Left hindlimb (tissue), 1 donor: ENCODE measurements at regions not wholly inside any gene's neighbourhood (a gene's known extent, or its start where the extent isn't known, plus 50 kb on each side); places are given as distances from the start of the nearest gene placed in this dataset.
"Not testable (repeated sequence)": the region's sequence is repeated elsewhere in the genome, so short reads cannot be mapped to it uniquely, and the experiment has no call there.

Experiments used
- DNase-seq: peaks from one replicate; pipeline ENCODE4 v3.0.0-alpha.2; 2018

GRCh38 chr16:55017321-55017720 is 86.7 kb downstream of the IRX5 start:
- DNase-seq = no peak

DNA sequence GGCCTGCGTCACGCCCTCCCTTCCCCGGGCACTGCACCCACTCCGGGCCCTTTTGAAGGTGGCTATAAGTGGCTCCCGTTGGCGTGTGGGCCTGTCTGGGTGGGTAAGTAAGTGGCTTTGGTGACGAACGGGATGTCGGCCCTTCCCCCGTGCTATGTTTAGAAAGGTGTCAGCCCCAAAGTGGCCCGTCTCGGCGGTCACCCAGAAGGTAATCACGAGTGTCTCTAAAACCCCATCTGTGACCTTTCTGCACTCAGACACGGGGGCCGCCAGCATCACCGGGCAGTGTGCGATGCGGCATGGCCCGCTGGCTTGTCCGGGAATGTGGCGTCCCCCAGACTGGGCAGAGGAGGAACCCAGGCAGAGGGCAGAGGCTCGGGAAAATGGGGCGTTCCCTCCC is 88.2 kb downstream of the IRX5 start:
- DNase-seq = no peak

DNA sequence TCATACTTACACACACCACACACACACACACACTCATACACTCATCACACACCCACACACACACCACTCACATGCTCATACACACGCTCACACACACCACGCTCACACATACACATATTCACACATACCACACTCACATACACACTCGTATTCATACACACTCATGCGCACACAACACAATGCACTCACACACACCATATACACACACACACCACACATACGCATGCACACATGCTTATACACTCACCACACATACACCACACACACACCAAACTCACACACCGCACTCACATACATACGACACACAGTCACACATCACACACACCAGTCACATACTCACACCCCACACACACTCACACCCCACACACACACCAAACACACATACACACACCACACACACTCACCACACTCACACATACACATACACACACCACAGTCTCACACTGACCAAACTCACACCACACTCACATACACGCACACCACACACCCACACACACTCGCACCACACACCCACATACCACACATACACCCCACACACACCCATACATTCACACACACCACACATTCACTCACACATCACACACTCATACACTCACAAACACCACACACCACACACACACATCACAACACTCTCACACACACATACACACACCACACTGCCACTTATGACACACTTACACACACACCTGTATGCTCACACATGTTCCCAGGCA is 88.9 kb downstream of the IRX5 start:
- DNase-seq = no peak

GRCh38 chr16:55021595-55022475 is 91.2 kb downstream of the IRX5 start:
- peak; percentile 52 for DNase-seq

DNA sequence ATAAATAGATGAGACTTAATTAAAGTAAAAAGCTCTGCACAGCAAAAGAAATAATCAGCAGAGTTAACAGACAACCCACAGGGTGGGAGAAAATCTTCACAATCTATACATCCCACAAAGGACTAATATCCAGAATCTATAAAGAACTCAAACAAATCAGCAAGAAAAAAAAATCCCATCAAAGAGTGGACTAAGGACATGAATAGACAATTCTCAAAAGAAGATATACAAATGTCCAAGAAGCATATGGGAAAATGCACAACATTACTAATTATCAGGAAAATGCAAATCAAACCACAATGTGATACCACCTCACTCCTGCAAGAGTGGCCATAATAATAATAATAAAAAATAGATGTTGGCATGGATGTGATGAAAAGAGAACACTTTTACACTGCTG is 96.6 kb downstream of the IRX5 start:
- not testable (repeated sequence) for DNase-seq

GRCh38 chr16:55029509-55029908 is 98.8 kb downstream of the IRX5 start:
- no peak for DNase-seq

GRCh38 chr16:55030944-55031343 is 100.3 kb downstream of the IRX5 start:
- DNase-seq = no peak

DNA sequence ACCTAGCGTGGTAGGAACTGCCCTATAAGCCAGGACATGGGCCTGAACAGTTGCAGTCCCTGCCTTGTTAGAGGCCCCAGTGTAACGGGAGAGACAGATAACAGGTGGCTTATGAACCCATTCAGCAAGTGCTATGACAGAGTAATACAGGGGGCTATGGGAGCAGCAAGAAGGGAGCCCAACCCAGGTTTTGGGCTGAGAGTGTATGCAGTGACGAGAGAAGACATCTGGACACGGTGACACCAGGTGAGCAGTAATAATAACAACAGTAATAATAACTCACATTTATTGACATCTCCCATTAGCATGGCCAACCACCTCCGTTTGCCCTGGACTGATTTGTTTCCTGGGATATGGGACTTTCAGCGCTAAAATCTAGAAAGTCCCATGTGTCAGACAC is 100.8 kb downstream of the IRX5 start:
- DNase-seq = no peak

DNA sequence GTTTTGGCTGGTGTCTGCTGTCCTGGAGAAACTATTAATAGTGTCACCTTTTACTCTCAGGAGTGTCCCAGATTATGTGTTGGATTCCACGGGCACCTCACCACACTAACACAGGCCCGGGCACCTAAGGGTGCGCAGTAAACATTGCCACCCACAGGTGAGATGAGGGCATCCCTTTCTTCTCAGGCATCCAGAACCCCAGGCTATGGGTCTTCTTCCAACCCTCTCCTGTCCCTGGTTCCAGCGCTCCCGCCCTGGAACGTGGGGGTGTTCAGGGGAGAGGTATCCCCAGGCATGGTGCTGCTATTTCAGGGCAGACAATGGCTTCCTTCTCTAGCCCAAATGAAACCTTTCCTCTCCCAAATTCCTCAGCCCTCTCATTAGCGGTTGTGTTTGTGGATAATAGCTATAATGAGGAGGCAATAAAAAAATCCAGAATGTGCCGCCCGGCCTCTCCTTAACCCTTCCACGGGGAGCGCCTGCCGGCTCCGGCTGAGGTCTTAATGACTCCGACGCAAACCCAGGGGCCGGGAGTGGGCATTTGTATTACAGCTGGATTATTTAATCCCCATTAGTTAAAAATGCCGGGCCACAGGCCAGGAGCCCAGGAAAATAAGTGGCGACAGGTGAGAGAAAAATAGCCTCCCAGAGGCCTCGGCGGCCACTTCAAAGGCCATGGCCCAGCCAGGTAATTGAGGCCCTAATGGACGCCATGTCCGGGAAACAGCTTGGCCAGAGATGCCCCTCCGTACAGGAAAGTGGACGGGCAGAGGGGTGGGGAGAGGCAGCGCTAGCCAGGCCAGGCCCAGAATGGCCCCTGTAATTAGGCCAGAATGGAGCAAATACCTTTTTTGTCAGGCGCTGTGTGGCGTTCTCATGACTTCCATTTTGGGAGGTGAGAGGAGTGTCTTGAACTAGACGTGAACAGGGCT is 102.8 kb downstream of the IRX5 start:
- no peak for DNase-seq

GRCh38 chr16:55035029-55035428 is 104.4 kb downstream of the IRX5 start:
- no peak for DNase-seq

DNA sequence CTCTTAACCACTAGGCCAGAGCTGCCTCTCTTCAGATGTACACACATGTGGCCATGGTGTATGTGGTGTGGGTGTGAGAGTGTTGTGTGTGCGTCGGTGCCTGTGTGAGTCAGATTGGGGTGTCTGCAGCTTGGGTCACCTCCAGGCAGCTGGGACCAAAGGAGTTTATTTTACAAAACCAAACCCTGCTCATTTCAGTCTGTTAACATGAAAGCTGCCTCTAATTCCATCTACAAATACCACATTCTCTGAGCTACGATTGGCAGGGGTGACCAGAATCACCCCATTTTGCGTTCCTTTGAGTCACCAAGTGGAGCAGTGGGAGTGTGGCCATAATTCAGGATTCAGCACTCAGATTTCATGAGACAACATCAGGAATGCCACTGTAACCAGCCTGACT is 105.3 kb downstream of the IRX5 start:
- DNase-seq = no peak

- DNase-seq = peak; percentile 41
Observed at GRCh38 chr16:55036371-55036821, 105.7 kb downstream of the IRX5 start.

- DNase-seq = no peak
Observed at GRCh38 chr16:55037046-55037445, 106.4 kb downstream of the IRX5 start.

GRCh38 chr16:55037966-55038365 is 107.3 kb downstream of the IRX5 start:
- DNase-seq = no peak

GRCh38 chr16:55039042-55039441 is 108.4 kb downstream of the IRX5 start:
- no peak for DNase-seq

DNA sequence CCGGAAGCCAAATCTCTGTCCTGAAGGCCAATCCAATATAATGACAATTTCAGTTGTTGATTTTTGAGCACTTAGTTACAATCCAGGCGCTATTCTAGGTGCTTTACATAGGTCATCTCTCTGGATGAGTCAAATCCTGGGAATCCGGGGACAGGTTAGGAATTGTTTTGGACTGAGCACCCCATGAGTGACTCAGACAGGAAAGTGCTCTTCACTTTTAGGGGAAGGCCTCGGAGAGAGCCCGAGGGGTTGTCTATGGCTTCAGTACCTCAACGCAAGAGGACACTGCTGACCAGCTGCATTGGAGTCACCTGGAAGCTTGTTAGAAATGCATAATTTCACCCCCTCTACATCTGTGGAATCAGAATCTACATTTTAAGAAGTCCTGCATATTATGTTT is 108.8 kb downstream of the IRX5 start:
- DNase-seq = no peak

DNA sequence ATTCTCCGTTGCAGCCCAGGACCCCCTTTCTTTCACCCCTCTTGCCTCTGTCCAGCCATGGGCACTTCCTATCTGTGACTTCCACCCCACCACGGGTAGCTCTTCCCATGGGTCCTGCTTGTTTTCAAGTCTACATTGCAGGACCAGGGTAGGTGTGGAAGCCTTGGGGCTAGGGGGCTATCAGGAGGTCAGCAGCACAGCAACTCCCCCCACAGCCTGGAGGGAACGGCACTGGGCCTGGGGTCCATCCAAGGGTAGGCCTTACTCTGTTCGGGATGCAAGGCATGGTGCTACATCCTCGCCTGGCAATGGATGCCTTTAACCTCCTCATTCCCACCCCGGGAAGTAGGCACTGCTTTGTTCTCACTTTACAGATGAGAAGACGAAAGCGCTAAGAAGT is 109.3 kb downstream of the IRX5 start:
- DNase-seq = no peak

DNA sequence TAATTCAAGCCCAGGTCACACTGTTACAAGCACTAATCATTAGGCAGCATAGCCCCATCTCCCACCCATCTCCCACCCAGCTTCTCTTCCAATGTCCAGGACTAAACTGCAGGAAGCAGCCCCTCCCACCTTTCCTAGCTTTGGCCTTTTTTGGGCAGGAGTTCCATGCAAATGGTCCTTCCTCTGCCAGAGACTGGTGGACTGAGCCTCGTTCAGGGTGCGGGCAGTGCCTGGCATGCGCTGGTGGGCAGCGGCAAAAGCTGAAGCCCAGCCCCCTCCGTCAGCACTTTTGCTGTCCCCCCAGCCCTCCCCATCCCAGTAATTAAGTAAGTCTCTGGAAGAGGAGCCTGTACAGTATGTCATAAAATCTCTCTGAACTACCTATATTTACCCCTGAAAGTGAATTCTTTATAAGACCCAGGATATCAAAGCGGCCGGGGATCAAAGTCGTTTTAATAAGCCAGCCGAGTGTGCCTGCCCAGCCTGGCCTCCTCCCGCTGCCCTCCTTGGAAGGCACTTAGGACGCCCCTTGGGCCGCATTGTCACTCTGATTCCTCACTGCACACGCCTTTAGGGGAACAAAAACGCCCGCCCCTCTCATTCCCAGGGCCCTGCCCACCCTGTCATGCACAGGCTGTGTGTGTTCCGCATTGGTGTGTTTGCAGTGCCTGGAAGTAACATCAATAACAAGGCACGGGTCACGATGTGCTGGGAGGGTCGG is 109.9 kb downstream of the IRX5 start:
- DNase-seq = no peak

DNA sequence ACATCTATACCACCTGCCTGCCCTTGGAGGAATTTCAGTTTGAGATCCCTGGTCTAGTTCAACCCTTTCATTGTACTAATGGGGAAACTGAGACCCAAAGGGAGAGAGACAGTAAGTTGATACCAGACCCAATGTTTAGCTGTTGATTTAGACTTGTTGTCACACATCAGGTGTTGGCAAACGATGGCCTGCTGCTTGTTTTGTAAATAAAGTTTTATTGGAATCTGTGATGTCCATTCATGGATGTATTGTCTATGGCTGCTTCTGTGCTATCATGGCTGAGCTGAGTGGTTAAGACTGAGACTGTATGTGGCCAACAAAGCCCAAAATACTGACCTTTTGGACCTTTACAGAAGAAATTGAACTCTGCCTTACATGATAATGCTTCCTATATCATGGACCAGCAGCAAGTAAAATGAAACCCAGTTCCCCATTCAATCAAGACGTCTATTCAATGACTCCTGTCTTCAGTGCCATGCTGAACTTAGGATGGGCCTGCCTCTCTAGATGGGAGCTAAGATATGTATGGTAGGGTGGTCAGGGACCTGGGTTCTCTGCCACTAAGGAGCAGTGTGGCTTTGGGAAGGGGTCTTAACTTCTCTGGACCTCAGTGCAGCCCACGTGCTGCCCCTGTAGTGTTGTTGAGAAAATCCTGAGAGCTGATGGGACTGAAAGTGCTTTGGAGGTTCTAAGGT is 111.0 kb downstream of the IRX5 start:
- DNase-seq = no peak

- DNase-seq = no peak
Observed at GRCh38 chr16:55042556-55043432, 112.1 kb downstream of the IRX5 start.

GRCh38 chr16:55043499-55043898 is 112.8 kb downstream of the IRX5 start:
- no peak for DNase-seq
